H1 (cell line): ENCODE measurements at regions not wholly inside any gene's neighbourhood (a gene's known extent, or its start where the extent isn't known, plus 50 kb on each side); places are given as distances from the start of the nearest gene placed in this dataset.

ENCODE experiments used
- CTCF ChIA-PET: fragments of 300-600 bp; sonication (Branson Sonifier 250); formaldehyde crosslinking; loops from one replicate; lab custom pipeline; 2021; ENCODE audit not compliant: partially characterized antibody; lab: Charles Lee
- POLR2A ChIA-PET: fragments of 300-600 bp; sonication (Branson Sonifier 250); formaldehyde crosslinking; loops from one replicate; lab custom pipeline; 2021; ENCODE audit warnings: inconsistent platforms; ENCODE audit not compliant: partially characterized antibody; lab: Charles Lee
- DNase-seq, 2 experiments: peaks; one replicate each; pipeline versions ENCODE4 v3.0.0 to v3.0.0-alpha.2; 2010 to 2022; ENCODE audit warnings: low spot score in 2 of 2, low read depth in 1 of 2, mixed read lengths in 1 of 2
- FAIRE-seq: peaks from 2 replicates; lab custom pipeline; 2011; peaks lifted over from hg19 to GRCh38; lab: Jason Lieb, UNC
- H2AFZ ChIP-seq: 2 replicates; pipeline ENCODE4 v1.8.1; 2012; ENCODE audit warnings: low read length, inconsistent platforms
- H2AK5ac ChIP-seq: 2 replicates; pipeline ENCODE4 v1.6.1; 2013; ENCODE audit warnings: low read depth, low read length
- H2BK120ac ChIP-seq: replicated peaks from 2 replicates; pipeline ENCODE3; 2013; ENCODE audit warnings: low read depth, low read length, inconsistent platforms
- H2BK12ac ChIP-seq: 2 replicates; pipeline ENCODE4 v1.6.1; 2013; ENCODE audit warnings: low read depth, low read length
- H2BK15ac ChIP-seq: 2 replicates; pipeline ENCODE4 v1.6.1; 2013; ENCODE audit warnings: low read length
- H2BK20ac ChIP-seq: 2 replicates; pipeline ENCODE4 v1.6.1; 2013; ENCODE audit warnings: low read length
- H2BK5ac ChIP-seq: 2 replicates; pipeline ENCODE4 v1.6.1; 2013; ENCODE audit warnings: low read depth, low read length
- H3K14ac ChIP-seq: 2 replicates; pipeline ENCODE4 v1.6.1; 2013; ENCODE audit warnings: inconsistent platforms; ENCODE audit not compliant: insufficient read length
- H3K18ac ChIP-seq: 2 replicates; pipeline ENCODE4 v1.6.1; 2013; ENCODE audit warnings: low read length; ENCODE audit errors: extremely low read depth
- H3K23ac ChIP-seq: 2 replicates; pipeline ENCODE4 v1.6.1; 2013; ENCODE audit warnings: inconsistent platforms; ENCODE audit not compliant: insufficient read length
- H3K23me2 ChIP-seq: 2 replicates; pipeline ENCODE4 v1.6.1; 2013; ENCODE audit warnings: low read depth, low read length
- H3K27ac ChIP-seq: 2 replicates; pipeline ENCODE4 v1.6.1; 2011; ENCODE audit warnings: low read depth, low read length, inconsistent platforms
- H3K27me3 ChIP-seq, 4 experiments: replicated peaks in 1 of 4; 1 replicate in 1 of 4; 2 replicates in 3 of 4; pipeline versions ENCODE4 v1.6.1 to v1.8.1; 2011 to 2013; ENCODE audit warnings: low read length in 3 of 4, mild to moderate bottlenecking in 3 of 4, inconsistent platforms in 2 of 4, mixed read lengths in 2 of 4, moderate library complexity in 1 of 4; ENCODE audit not compliant: control insufficient read depth in 3 of 4, insufficient read depth in 3 of 4; ENCODE audit errors: extremely low read depth in 1 of 4
- H3K36me3 ChIP-seq, 4 experiments: 2 replicates each; pipeline versions ENCODE4 v1.6.1 to v1.8.1; 2011 to 2013; ENCODE audit warnings: mild to moderate bottlenecking in 4 of 4, low read length in 3 of 4, moderate library complexity in 2 of 4, control low read depth in 1 of 4, inconsistent platforms in 1 of 4; ENCODE audit not compliant: insufficient read depth in 4 of 4, control insufficient read depth in 2 of 4
- H3K4ac ChIP-seq: replicated peaks from 2 replicates; pipeline ENCODE3; 2013; ENCODE audit warnings: low read length, low read depth, mixed read lengths, inconsistent platforms; ENCODE audit not compliant: insufficient read length
- H3K4me1 ChIP-seq, 4 experiments: replicated peaks in 1 of 4; 1 replicate in 1 of 4; 2 replicates in 3 of 4; pipeline versions ENCODE4 v1.6.1 to v1.8.1; 2011 to 2013; ENCODE audit warnings: low read length in 3 of 4, inconsistent platforms in 2 of 4, mixed read lengths in 1 of 4; ENCODE audit not compliant: insufficient read depth in 4 of 4, control insufficient read depth in 3 of 4
- H3K4me2 ChIP-seq, 2 experiments: 2 replicates each; pipeline versions ENCODE4 v1.6.1 to v1.8.1; 2011 to 2013; ENCODE audit warnings: low read depth in 2 of 2, low read length in 2 of 2, control low read depth in 1 of 2, inconsistent platforms in 1 of 2, mild to moderate bottlenecking in 1 of 2; ENCODE audit not compliant: insufficient read depth in 1 of 2
- H3K4me3 ChIP-seq, 4 experiments: fragments of 200-600, 300-600 bp in 1 of 4; sonication (generic), shearing (Covaris generic), sonication (Bioruptor Twin) in 1 of 4; 2 replicates each; pipeline versions ENCODE4 v1.5.1 to v1.8.1; 2011 to 2016; ENCODE audit warnings: low read length in 4 of 4, low read depth in 3 of 4, control low read depth in 2 of 4, inconsistent platforms in 2 of 4, mild to moderate bottlenecking in 2 of 4, mixed read lengths in 1 of 4, moderate library complexity in 1 of 4; ENCODE audit not compliant: insufficient read depth in 2 of 4; ENCODE audit errors: extremely low read depth in 1 of 4
- H3K56ac ChIP-seq: replicated peaks from 2 replicates; pipeline ENCODE3; 2013; ENCODE audit warnings: low read depth, mild to moderate bottlenecking, mixed read lengths, low read length, inconsistent platforms; ENCODE audit not compliant: insufficient read length
- H3K79me1 ChIP-seq: 2 replicates; pipeline ENCODE4 v1.6.1; 2013; ENCODE audit warnings: low read depth, low read length, control low read depth
- H3K79me2 ChIP-seq, 2 experiments: 2 replicates each; pipeline versions ENCODE4 v1.6.1 to v1.8.1; 2012 to 2013; ENCODE audit warnings: low read length in 2 of 2, mild to moderate bottlenecking in 2 of 2, inconsistent platforms in 1 of 2; ENCODE audit not compliant: insufficient read depth in 2 of 2, control insufficient read depth in 1 of 2
- H3K9ac ChIP-seq, 4 experiments: replicated peaks in 1 of 4; 1 replicate in 1 of 4; 2 replicates in 3 of 4; pipeline versions ENCODE4 v1.6.1 to v1.8.1; 2011 to 2013; ENCODE audit warnings: low read depth in 3 of 4, low read length in 3 of 4, control low read depth in 2 of 4, mild to moderate bottlenecking in 2 of 4, moderate library complexity in 2 of 4, inconsistent platforms in 1 of 4; ENCODE audit errors: extremely low read depth in 1 of 4
- H3K9me3 ChIP-seq, 2 experiments: 2 replicates each; pipeline versions ENCODE4 v1.6.1 to v1.8.1; 2012 to 2013; ENCODE audit warnings: mild to moderate bottlenecking in 2 of 2, moderate library complexity in 2 of 2, control low read depth in 1 of 2, inconsistent platforms in 1 of 2, low read depth in 1 of 2, low read length in 1 of 2, mixed read lengths in 1 of 2; ENCODE audit not compliant: insufficient read depth in 2 of 2
- H4K20me1 ChIP-seq, 2 experiments: replicated peaks in 1 of 2; 2 replicates each; pipeline versions ENCODE3 to v1.8.1; 2011 to 2013; ENCODE audit warnings: inconsistent platforms in 2 of 2, low read length in 2 of 2, mild to moderate bottlenecking in 1 of 2; ENCODE audit not compliant: insufficient read depth in 2 of 2, control insufficient read depth in 1 of 2
- H4K5ac ChIP-seq: 2 replicates; pipeline ENCODE4 v1.6.1; 2013; ENCODE audit warnings: low read length, low read depth, mixed read lengths, inconsistent platforms; ENCODE audit not compliant: insufficient read length
- H4K8ac ChIP-seq: 2 replicates; pipeline ENCODE4 v1.8.0; 2013; ENCODE audit warnings: mild to moderate bottlenecking, moderate library complexity, low read length, inconsistent platforms; ENCODE audit not compliant: insufficient read depth; ENCODE audit errors: extremely low read depth
- H4K91ac ChIP-seq: replicated peaks from 2 replicates; pipeline ENCODE3; 2013; ENCODE audit warnings: low read length, mixed read lengths, inconsistent platforms; ENCODE audit not compliant: insufficient read length
- ATF2 ChIP-seq: IDR thresholded peaks from 2 replicates; pipeline ENCODE4 v1.6.1; 2012; ENCODE audit warnings: low read length, inconsistent platforms
- BACH1 ChIP-seq: IDR thresholded peaks from 2 replicates; pipeline ENCODE4 v1.6.1; 2012; ENCODE audit warnings: low read length, improper control_type of control experiment
- CBX5 ChIP-seq: fragments of 300-800, 300-1000 bp; sonication (generic); IDR thresholded peaks from 2 replicates; pipeline ENCODE4 v1.7.1; 2016; ENCODE audit warnings: antibody characterized with exemption, low read length, low read depth
- POLR2A ChIP-seq, 2 experiments: IDR thresholded peaks; 1 replicate in 1 of 2; 2 replicates in 1 of 2; pipeline ENCODE4 v1.6.1; 2011; ENCODE audit warnings: low read depth in 2 of 2, low read length in 2 of 2, mild to moderate bottlenecking in 2 of 2; ENCODE audit errors: control extremely low read depth in 1 of 2
- SP1 ChIP-seq: IDR thresholded peaks from 2 replicates; pipeline ENCODE4 v1.6.1; 2011; ENCODE audit warnings: low read depth, low read length
- WGBS, 2 experiments: shearing (Covaris generic) in 1 of 2; methylation state at CpG; one replicate each; pipeline versions ENCODE4 v1.1.6 to v1.1.7; 2013 to 2015; ENCODE audit warnings: low lambda C conversion rate in 2 of 2, mixed read lengths in 2 of 2, inconsistent platforms in 1 of 2, low coverage in 1 of 2, missing lambda C conversion rate in 1 of 2; ENCODE audit not compliant: insufficient replicate concordance in 2 of 2, insufficient coverage in 1 of 2, insufficient read length in 1 of 2; ENCODE audit errors: extremely low coverage in 1 of 2, missing lambda C conversion rate in 1 of 2; 5-methylcytosine and 5-hydroxymethylcytosine counted together

DNA sequence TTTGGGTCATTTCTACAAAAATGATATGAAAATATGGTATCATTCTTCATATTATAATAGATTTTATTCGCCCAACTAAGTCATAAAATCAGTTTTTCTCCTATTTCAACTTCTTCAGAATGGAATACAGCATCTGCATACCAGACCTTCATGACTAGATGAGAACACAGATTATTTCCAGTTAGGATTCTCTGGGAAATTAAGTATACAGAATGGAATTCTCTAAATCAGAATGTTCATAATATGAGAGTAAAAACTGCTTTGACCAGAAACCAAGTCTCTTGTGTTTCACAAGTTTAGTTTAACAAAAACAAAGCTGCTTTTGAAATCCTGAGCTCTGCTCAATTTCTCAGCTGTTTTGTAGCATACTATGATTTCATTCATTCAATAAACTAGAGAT, 160.3 kb upstream of the SEMA3A start:
- Histone ChIP-seq H3K9ac (no peak overlapping the region), H4K5ac (no peak overlapping the region), H2BK5ac (no peak overlapping the region), H3K4me2 (no peak overlapping the region), H2BK15ac (no peak overlapping the region), H3K9me3 (no peaks in the 10 kb centered on the region), H4K8ac (no peak overlapping the region), H3K27me3 (no peaks in the 10 kb centered on the region), H3K23ac (no peak overlapping the region), H3K14ac (no peak overlapping the region), H4K91ac (no peak overlapping the region), H2BK12ac (no peak overlapping the region), H3K4ac (no peak overlapping the region), H3K23me2 (no peaks in the 10 kb centered on the region; the same call in 1 of the 2 replicates), H2BK20ac (no peak overlapping the region), H3K4me3 (no peak overlapping the region), H3K18ac (no peak overlapping the region), H3K79me2 (no peaks in the 10 kb centered on the region), H3K36me3 (no peaks in the 10 kb centered on the region), H3K27ac (no peak overlapping the region), H2AK5ac (no peak overlapping the region), H2AFZ (no peak overlapping the region), H3K56ac (no peak overlapping the region), H2BK120ac (no peak overlapping the region), H3K4me1 (no peaks in the 10 kb centered on the region), H4K20me1 (no peaks in the 10 kb centered on the region), H3K79me1 (no peaks in the 10 kb centered on the region)
- FAIRE-seq (no peak), DNase-seq (no peak)
- ChIA-PET POLR2A (no interaction called here), CTCF (no interaction called here)
- TF ChIP-seq CBX5 (no peak), POLR2A (IDR thresholded peaks at IDR 0.05; ENCODE audit: control extremely low read depth in 1 of 2, low read depth in 2 of 2, low read length in 2 of 2) (no peak), BACH1 (no peak), SP1 (no peak), ATF2 (no peak)
- 76% methylated on average over 1 of the region's 1 CpG; no CpG with 5 or more reads in 1 of the 2 experiments for WGBS, 2 experiments
